ENCODE measurements at regions not wholly inside any gene's neighbourhood (a gene's known extent, or its start where the extent isn't known, plus 50 kb on each side); places are given as distances from the start of the nearest gene placed in this dataset.
"Not testable (repeated sequence)": the region's sequence is repeated elsewhere in the genome, so short reads cannot be mapped to it uniquely, and the experiment has no call there.

- Mint-ChIP-seq H3K36me3 (no peaks in the 10 kb centered on the region), H3K27ac (no peak overlapping the region), H3K4me1 (ENCODE audit: low read depth) (no peaks in the 10 kb centered on the region), H3K4me3 (no peak overlapping the region), H3K27me3 (no peaks in the 10 kb centered on the region), H3K9me3 (peaks cover 20% of the 10 kb centered on the region)
- no peak for DNase-seq
- ChIA-PET POLR2A (no interaction called here), CTCF (no interaction called here)
- intact Hi-C loops (cut with micrococcal nuclease), result no loop called here
Observed at GRCh38 chr13:90047600-90047999, 1299.9 kb upstream of the MIR17HG start.

- intact Hi-C loops (cut with micrococcal nuclease), result no loop called here
- H3K9me3 Mint-ChIP-seq, result peaks cover 16% of the 10 kb centered on the region
- DNase-seq, result no peak
- ChIA-PET CTCF (no interaction called here), POLR2A (no interaction called here)
- no peaks in the 10 kb centered on the region for H3K36me3 Mint-ChIP-seq
- no peak overlapping the region for H3K27ac Mint-ChIP-seq
- H3K27me3 Mint-ChIP-seq, result no peaks in the 10 kb centered on the region
- no peak overlapping the region for H3K4me3 Mint-ChIP-seq
- no peaks in the 10 kb centered on the region for H3K4me1 Mint-ChIP-seq (ENCODE audit: low read depth)
Observed at GRCh38 chr13:90049989-90050671, 1297.4 kb upstream of the MIR17HG start.

GRCh38 chr13:90055121-90055520, 1292.4 kb upstream of the MIR17HG start:
- no peak overlapping the region for H3K27ac Mint-ChIP-seq
- CTCF ChIA-PET, result no interaction called here
- no peaks in the 10 kb centered on the region for H3K27me3 Mint-ChIP-seq
- DNase-seq, result no peak
- no peaks in the 10 kb centered on the region for H3K9me3 Mint-ChIP-seq
- no peaks in the 10 kb centered on the region for H3K4me1 Mint-ChIP-seq (ENCODE audit: low read depth)
- POLR2A ChIA-PET, result no interaction called here
- intact Hi-C loops (cut with micrococcal nuclease), result no loop called here
- H3K4me3 Mint-ChIP-seq, result no peak overlapping the region
- no peaks in the 10 kb centered on the region for H3K36me3 Mint-ChIP-seq

- H3K4me3 Mint-ChIP-seq, result no peak overlapping the region
- ChIA-PET CTCF (no interaction called here), POLR2A (no interaction called here)
- no peaks in the 10 kb centered on the region for H3K27me3 Mint-ChIP-seq
- intact Hi-C loops (cut with micrococcal nuclease), result no loop called here
- H3K27ac Mint-ChIP-seq, result no peak overlapping the region
- peaks cover 2% of the 10 kb centered on the region for H3K9me3 Mint-ChIP-seq
- no peak for DNase-seq
- H3K4me1 Mint-ChIP-seq (ENCODE audit: low read depth), result no peaks in the 10 kb centered on the region
- H3K36me3 Mint-ChIP-seq, result no peaks in the 10 kb centered on the region
Observed at GRCh38 chr13:90055760-90056159, 1291.7 kb upstream of the MIR17HG start.

GRCh38 chr13:90064226-90064625, 1283.3 kb upstream of the MIR17HG start:
- DNase-seq; CTCF ChIA-PET; H3K4me3 Mint-ChIP-seq; intact Hi-C loops (cut with micrococcal nuclease); POLR2A ChIA-PET; H3K27ac Mint-ChIP-seq; H3K4me1 Mint-ChIP-seq (ENCODE audit: low read depth); H3K36me3 Mint-ChIP-seq; H3K9me3 Mint-ChIP-seq; H3K27me3 Mint-ChIP-seq: not testable (repeated sequence)

GRCh38 chr13:90068658-90069057, 1278.8 kb upstream of the MIR17HG start:
- POLR2A ChIA-PET, result no interaction called here
- no peaks in the 10 kb centered on the region for H3K27me3 Mint-ChIP-seq
- H3K4me1 Mint-ChIP-seq (ENCODE audit: low read depth), result no peaks in the 10 kb centered on the region
- CTCF ChIA-PET, result no interaction called here
- intact Hi-C loops (cut with micrococcal nuclease), result no loop called here
- H3K36me3 Mint-ChIP-seq, result no peaks in the 10 kb centered on the region
- no peak for DNase-seq
- H3K9me3 Mint-ChIP-seq, result peaks cover 9% of the 10 kb centered on the region
- H3K27ac Mint-ChIP-seq, result no peak overlapping the region
- no peak overlapping the region for H3K4me3 Mint-ChIP-seq

GRCh38 chr13:90070362-90070761, 1277.1 kb upstream of the MIR17HG start:
- intact Hi-C loops (cut with micrococcal nuclease), result no loop called here
- Mint-ChIP-seq H3K36me3 (no peaks in the 10 kb centered on the region), H3K4me3 (no peak overlapping the region), H3K4me1 (ENCODE audit: low read depth) (no peaks in the 10 kb centered on the region), H3K27me3 (no peaks in the 10 kb centered on the region), H3K9me3 (peaks cover 7% of the 10 kb centered on the region), H3K27ac (no peak overlapping the region)
- ChIA-PET POLR2A (no interaction called here), CTCF (no interaction called here)
- DNase-seq, result no peak

GRCh38 chr13:90070837-90071525, 1276.5 kb upstream of the MIR17HG start:
- no peak overlapping the region for H3K4me3 Mint-ChIP-seq
- ChIA-PET CTCF (no interaction called here), POLR2A (no interaction called here)
- H3K27ac Mint-ChIP-seq, result no peak overlapping the region
- intact Hi-C loops (cut with micrococcal nuclease), result no loop called here
- no peaks in the 10 kb centered on the region for H3K27me3 Mint-ChIP-seq
- no peaks in the 10 kb centered on the region for H3K36me3 Mint-ChIP-seq
- H3K9me3 Mint-ChIP-seq, result peaks cover 6% of the 10 kb centered on the region
- no peaks in the 10 kb centered on the region for H3K4me1 Mint-ChIP-seq (ENCODE audit: low read depth)
- no peak for DNase-seq

- DNase-seq, result no peak
- CTCF ChIA-PET, result no interaction called here
- no peak overlapping the region for H3K27ac Mint-ChIP-seq
- no peaks in the 10 kb centered on the region for H3K27me3 Mint-ChIP-seq
- no peaks in the 10 kb centered on the region for H3K4me1 Mint-ChIP-seq (ENCODE audit: low read depth)
- no peak overlapping the region for H3K4me3 Mint-ChIP-seq
- POLR2A ChIA-PET, result no interaction called here
- H3K9me3 Mint-ChIP-seq, result peaks cover 8% of the 10 kb centered on the region
- H3K36me3 Mint-ChIP-seq, result no peaks in the 10 kb centered on the region
- intact Hi-C loops (cut with micrococcal nuclease), result no loop called here
Observed at GRCh38 chr13:90084684-90085290, 1262.7 kb upstream of the MIR17HG start.

GRCh38 chr13:90089051-90089450, 1258.4 kb upstream of the MIR17HG start:
- H3K27ac Mint-ChIP-seq, result no peak overlapping the region
- peaks cover 10% of the 10 kb centered on the region for H3K9me3 Mint-ChIP-seq
- H3K36me3 Mint-ChIP-seq, result no peaks in the 10 kb centered on the region
- H3K4me3 Mint-ChIP-seq, result no peak overlapping the region
- H3K4me1 Mint-ChIP-seq (ENCODE audit: low read depth), result no peaks in the 10 kb centered on the region
- DNase-seq, result no peak
- intact Hi-C loops (cut with micrococcal nuclease), result no loop called here
- CTCF ChIA-PET, result no interaction called here
- no peaks in the 10 kb centered on the region for H3K27me3 Mint-ChIP-seq
- POLR2A ChIA-PET, result no interaction called here

- ChIA-PET POLR2A (no interaction called here), CTCF (no interaction called here)
- Mint-ChIP-seq H3K36me3 (no peaks in the 10 kb centered on the region), H3K4me1 (ENCODE audit: low read depth) (no peaks in the 10 kb centered on the region), H3K27me3 (no peaks in the 10 kb centered on the region), H3K27ac (no peak overlapping the region), H3K4me3 (no peak overlapping the region), H3K9me3 (peaks cover 20% of the 10 kb centered on the region)
- DNase-seq, result no peak
- intact Hi-C loops (cut with micrococcal nuclease), result no loop called here
Observed at GRCh38 chr13:90091611-90092010, 1255.9 kb upstream of the MIR17HG start.

- Mint-ChIP-seq H3K36me3 (no peaks in the 10 kb centered on the region), H3K9me3 (peaks cover 20% of the 10 kb centered on the region), H3K4me3 (no peak overlapping the region), H3K4me1 (ENCODE audit: low read depth) (no peaks in the 10 kb centered on the region), H3K27ac (no peak overlapping the region), H3K27me3 (no peaks in the 10 kb centered on the region)
- POLR2A ChIA-PET, result no interaction called here
- no peak for DNase-seq
- CTCF ChIA-PET, result no interaction called here
- intact Hi-C loops (cut with micrococcal nuclease), result no loop called here
Observed at GRCh38 chr13:90094357-90094756, 1253.1 kb upstream of the MIR17HG start.

GRCh38 chr13:90098577-90098976, 1248.9 kb upstream of the MIR17HG start:
- Mint-ChIP-seq H3K4me3 (no peak overlapping the region), H3K9me3 (peaks cover 41% of the 10 kb centered on the region), H3K36me3 (no peaks in the 10 kb centered on the region), H3K27me3 (no peaks in the 10 kb centered on the region), H3K4me1 (ENCODE audit: low read depth) (no peaks in the 10 kb centered on the region), H3K27ac (no peak overlapping the region)
- intact Hi-C loops (cut with micrococcal nuclease), result no loop called here
- CTCF ChIA-PET, result no interaction called here
- no peak for DNase-seq
- POLR2A ChIA-PET, result no interaction called here
